HG02623 (cell line): ENCODE measurements at regions not wholly inside any gene's neighbourhood (a gene's known extent, or its start where the extent isn't known, plus 50 kb on each side); places are given as distances from the start of the nearest gene placed in this dataset.
A peak's percentile ranks its signal among the peaks of the same experiment; 100 is the strongest.
"Not testable (repeated sequence)": the region's sequence is repeated elsewhere in the genome, so short reads cannot be mapped to it uniquely, and the experiment has no call there.

ENCODE experiments used
- ATAC-seq: cut with Tn5 transposase; IDR thresholded peaks from one replicate; pipeline ENCODE4 v1.9.1; 2021; ENCODE audit warnings: moderate library complexity; ENCODE audit not compliant: unreplicated experiment

DNA sequence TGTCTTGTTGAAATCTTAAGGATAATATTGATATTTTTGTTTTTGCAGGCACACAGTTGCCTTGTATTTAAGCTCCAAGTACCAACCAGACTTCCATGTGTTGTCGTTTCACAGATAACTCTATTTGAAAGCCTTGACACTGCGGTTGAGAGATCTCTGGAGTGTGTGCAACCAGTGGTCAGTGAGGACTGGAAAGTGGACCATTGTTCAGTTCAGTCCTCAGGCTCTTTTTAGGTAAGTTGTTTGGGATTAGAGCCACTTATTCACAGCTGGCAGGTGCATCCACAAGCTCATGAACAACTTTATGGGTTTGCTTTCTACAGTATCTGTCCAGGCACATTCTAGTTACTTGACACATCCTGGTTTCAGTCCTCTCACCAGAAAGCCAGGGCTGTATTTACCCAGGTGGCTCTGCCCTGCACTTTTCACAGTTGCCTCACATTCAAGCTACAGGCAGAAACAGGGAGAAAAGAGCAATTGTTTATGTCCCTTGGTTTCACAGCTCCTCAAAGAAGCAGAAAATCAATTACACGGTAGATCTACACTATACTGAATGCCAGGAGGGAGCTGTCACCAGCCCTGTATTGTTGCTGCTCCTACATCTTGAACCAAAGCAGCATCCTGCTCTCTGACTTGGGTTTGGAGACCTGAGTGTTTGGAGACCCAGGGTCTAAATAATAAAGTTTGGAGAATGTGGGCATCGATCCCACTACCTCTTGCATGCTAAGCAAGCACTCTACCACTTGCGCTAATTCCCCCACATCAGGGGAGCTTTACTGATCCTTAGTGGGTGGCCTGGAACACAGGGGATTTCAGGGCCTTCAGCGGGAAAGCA is 543.3 kb downstream of the PRIM2 start:
- not testable (repeated sequence) for ATAC-seq

DNA sequence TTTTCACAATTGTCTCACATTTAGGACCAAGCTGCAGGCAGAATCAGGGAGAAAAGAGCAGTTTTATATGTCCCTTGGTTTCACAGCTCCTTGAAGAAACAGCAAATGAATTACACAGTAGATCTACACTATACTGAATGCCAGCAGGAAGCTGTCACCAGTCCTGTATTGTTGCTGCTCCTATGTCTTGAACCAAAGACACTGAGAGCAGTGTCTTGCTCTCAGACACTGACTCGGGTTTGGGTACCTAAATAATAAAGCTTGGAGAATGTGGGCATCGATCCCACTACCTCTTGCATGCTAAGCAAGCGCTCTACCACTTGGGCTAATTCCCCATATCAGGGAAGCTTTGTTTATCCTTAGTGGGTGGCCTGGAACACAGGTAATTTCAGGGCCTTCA is 552.7 kb downstream of the PRIM2 start:
- ATAC-seq = not testable (repeated sequence)

DNA sequence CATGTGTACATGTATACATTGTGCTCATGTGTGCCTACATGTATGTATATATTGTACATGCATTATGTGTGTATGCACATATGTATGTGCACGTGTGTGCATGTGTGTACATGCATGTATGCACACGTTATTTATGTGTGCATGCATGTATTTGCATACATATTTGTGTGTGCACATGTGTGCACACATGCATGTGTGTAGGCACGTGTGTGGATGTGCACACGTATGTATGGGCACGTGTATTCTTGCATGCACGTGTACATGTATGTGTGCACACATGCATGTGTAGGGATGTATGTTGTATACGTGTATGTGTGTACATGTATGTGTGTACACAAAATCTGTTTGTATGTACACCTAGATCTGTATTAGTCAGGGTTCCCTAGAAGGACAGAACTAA is 556.0 kb downstream of the PRIM2 start:
- ATAC-seq = not testable (repeated sequence)

DNA sequence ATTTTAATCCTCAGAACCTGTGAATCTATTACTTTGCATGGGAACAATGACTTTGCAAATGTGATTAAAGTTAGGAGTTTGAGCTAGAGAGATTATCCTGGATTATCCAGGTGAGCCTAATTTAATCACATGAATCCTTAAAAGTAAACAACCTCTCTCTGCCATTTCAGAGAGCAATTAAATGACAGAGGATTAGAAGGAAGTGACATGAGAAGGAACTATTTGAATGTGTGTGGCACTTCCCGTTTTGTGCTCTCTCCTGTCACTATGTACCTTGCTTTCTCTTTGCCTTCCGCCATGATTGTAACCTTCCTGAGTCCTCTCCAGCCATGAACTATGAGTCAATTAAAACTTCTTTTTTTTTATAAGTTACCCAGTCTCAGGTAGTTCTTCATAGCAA is 559.2 kb downstream of the PRIM2 start:
- not testable (repeated sequence) for ATAC-seq

DNA sequence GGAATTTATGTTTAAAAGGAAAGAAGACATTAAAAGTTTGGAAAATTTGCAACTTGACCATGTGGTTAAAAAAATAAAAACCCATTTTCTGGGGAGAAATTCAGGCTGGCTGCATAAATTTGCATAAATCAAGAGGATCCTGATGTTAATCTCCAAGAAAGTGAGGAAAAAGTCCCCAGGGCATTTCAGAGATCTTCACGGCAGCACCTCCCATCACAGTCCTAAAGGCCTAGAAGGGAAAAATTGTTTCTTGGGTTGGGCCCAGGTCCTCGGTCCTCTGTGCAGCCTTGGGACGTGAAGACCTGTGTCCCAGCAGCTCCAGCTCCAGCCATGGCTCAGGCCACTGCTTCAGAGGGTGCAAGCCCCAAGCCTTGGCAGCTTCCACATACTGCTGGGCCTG is 560.3 kb downstream of the PRIM2 start:
- not testable (repeated sequence) for ATAC-seq

DNA sequence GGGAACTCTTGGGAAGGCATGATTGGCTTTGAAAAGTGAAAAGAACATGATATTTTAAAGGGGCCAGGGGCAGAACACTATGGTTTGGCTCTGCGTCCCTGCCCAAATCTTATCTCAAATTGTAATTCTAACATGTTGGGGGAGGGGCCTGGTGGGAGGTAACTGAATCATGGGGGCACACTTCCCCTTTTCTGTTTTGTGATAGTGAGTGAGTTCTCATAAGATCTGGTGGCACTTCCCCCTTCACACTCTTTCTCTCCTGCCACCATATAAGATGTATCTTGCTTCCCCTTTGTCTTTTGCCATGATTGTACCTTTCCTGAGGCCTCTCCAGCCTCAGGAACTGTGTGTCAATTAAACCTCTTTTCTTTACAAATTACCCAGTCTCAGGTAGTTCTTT is 561.4 kb downstream of the PRIM2 start:
- not testable (repeated sequence) for ATAC-seq

DNA sequence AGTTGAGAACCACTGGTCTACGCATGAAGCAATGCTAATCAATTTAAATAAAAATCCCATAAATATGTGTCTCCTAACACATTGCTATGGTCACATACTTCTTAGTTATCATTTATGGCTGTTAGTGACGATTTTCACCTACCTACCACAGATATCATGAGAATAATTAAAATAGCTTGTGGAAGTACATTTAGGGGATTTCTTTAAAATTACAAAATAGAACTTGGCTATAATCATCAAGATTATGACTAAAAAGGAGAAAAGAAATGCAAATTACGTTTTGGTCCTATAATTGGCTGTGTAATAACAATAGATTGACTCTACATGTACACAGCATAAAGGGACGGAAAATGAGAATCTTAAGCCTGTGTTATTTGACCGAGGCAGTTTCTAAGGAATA is 581.4 kb downstream of the PRIM2 start:
- ATAC-seq = peak; percentile 67

DNA sequence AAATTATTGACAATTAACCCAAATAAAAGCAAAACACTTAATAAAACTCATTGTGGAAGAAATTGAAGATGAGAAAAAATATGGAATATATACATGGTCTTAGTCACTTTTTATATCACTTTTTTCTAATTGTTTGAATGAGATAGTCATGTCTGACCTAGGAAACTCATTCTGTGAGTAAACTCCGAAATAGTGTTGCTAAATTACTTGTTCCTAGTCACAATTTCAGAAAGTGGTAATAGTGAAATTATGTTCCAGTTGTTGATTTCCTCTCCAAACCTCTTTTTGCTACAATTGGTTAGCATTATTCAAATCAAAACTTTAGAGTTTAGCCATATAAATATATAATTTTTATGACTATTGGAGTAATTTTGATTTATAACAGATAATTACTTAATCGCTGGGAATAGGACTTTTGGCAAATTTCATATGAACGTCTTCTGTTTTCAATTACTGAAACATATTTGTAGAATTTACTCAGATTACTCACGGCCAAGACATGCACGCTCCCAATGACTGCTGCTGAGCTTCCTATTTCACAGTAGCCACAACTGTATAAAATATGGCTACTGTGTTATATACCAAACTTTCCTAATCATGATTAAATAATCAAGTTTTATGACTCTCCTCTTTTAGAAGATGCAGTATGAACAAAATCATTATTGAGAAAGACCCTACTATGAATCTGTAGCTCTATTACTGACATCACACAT is 583.4 kb downstream of the PRIM2 start:
- ATAC-seq = peak; percentile 33

DNA sequence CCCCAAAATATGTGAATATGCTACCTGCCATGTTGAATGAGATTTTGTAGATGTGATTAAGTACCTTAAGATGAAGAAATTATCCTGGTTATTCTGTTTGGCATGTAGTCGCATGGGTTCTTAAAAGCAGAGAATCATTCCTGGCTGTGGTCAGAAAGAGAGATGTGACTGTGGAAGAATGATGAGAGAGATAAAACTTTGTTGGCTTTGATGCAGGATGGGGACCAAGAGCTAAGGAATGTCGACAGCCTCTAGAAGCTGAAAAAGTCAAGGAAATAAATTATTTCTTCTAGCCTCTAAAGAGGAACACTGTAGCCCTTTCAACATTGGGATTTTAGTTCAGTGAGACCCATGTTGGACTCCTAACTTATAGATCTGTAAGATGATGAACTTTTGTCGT is 584.0 kb downstream of the PRIM2 start:
- ATAC-seq = not testable (repeated sequence)

DNA sequence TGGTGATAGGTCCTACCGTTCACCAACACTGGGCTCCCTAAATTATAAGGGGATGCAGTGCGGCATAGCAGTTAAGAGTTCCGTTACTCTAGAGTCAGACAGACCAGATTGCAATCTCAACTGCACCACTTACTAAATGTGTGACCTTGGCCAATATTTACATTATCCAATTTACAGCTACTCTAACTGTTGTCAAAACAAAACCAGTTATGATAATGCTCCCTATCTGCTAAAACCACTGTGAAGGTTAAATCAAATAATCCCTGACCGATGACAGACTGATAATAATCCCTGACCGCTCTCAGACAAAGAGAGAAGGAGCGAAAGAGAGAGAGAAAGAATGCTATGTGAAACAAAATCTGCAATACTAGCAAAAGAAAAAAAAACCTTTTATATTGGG is 586.9 kb downstream of the PRIM2 start:
- not testable (repeated sequence) for ATAC-seq

DNA sequence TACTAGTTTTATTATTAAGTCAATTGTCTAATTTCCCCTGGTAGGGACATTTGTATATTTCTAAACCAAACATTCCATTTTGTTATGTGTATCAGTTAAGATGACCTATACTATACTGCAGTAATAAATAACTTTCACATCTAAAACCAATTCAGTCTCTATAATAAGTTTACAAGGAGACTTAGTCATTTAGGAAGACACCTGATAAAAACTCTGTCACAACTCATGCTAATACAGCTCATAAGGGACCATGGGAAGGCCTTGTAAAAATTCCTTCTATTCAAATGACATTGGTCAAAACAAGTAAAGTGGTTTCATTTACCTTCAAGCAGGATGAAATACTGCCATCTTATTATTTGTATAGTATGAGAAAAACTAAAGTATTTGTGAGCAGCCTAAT is 597.9 kb downstream of the PRIM2 start:
- not testable (repeated sequence) for ATAC-seq

DNA sequence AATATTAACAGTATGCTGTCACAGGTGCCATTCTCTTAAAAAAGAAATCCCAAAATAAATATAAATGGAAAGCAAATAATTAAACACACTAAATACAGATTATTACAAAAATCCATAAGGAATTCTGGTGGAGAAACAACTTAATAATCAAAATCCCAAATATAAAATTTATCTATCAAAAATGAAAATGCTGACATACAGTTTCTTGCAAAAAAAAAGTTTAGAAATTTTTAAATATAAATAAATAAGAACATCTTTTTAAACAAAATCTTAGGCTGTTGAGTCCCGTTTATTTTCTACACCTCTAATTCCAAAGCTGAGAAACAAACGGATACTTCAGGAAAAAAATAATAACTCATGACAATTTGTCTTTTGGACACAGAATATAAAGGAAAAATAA is 625.5 kb downstream of the PRIM2 start:
- ATAC-seq = not testable (repeated sequence)

DNA sequence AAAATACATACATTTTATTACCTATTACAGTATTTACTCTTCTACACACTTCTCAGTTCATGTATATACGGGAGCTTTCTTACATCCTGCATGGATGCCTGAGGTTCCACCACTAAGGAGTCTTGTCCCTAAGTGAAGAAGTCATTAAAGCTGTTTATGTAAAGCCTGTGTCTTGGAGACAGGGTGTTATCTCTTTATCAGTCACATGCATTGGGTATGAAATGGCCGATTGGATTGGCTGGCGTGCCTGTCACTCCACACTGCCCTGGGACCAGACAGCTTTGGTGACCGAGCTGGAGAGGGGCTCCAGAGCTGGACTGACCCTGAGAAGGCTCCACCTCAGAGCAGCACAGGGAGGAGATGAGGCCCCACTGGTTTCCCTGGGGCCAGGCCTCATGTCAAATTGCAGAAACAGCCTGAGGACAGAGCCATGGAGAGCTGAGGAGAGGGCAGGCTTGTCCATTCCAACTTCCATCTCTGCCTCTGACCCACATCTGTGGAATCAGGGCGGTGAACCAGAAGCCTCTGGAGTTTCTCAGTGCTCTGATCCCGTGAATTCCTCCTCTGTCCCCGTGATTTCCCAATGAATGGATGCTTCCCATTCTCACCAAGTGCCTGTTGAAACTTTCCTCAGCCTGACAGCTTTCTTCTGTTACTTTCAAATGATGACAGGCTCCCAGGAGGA is 628.8 kb downstream of the PRIM2 start:
- ATAC-seq = not testable (repeated sequence)

DNA sequence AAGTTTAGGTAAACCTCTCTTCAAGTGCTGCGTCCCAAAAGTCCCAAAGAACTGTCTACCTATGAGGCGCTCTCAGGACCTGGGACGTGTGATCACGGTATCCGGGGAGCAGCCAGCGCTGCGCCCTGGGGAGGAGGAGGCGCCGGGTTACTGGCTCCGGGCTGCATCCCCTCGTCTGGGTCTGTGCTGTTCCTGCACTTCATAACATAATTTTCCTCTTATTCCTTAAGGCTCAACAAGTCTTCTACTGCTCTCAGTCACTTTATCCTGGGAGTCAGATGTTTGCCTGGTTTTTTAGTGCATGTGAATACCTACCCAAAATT is 629.3 kb downstream of the PRIM2 start:
- not testable (repeated sequence) for ATAC-seq

DNA sequence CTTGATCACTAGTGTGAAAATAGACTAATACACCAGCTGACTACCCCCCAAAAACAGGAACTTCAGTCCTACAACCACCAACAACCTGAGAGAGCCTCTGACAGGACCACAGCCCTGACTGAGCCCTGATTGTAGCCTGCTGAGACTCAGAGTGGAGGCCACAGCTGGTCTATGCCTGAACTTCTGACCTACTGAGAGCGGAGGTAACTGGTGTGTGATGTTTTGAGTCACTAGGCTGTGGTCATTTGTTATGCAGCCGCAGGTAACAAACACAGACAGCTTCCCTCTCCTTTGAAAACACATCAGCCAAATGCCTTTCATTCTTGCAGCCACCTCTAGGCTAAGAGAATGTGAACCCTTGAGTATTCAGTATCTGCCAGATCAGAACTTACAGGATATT is 631.1 kb downstream of the PRIM2 start:
- ATAC-seq = not testable (repeated sequence)

DNA sequence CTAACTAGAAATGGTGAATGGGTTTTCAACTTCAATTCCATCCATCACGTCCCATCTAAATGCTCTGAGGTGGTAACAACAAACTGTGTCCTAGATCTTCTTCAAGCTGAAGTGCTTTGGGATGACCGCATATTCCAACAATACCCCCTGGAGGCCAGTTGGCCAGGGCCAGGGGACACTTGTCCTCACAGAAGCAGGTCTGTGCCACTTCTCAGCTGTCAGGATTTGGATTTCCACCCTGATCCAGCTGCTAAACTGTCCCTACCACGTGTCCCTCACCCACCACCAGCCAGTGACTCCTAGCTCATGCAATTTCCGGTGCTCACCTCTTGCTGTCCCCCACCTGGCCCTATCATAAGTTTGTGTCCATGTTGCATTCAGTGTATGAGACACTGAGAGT is 633.0 kb downstream of the PRIM2 start:
- not testable (repeated sequence) for ATAC-seq

DNA sequence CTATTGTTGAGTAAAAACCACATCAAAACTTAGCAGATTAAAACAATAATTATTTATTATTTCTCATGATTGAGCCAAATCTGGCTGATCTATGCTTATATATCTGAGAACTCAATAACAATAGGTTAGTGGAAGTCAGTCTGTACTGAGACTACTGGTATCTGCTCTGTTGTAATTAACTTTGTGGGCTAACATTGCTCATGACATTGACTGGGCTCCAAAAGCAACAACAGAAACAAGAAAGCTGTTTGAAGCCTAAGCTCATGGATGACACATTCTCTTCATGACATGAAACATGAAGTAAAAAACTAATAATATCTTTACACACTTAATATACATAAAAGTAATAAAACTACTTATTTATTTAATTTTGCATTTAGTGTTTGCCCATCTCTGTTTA is 649.3 kb downstream of the PRIM2 start:
- not testable (repeated sequence) for ATAC-seq

DNA sequence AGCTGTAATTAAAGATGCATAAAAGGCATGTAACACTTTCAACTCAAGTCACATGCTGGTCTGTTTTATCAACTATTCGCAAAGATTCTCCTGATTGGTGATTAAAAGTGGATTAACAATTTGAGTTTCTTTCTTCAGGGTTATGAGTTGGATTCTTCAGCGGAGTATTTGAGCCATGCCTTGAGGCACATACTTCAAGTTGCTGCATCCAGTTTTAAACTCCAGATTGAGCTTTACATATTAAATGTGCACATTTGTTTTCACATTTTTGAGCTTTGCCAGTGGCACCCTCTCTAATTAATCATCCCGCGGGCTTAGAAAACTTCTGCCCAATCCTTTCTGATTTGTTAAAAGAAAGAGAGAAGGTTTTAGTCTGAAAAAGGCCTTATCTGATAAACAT is 654.5 kb downstream of the PRIM2 start:
- ATAC-seq = not testable (repeated sequence)

DNA sequence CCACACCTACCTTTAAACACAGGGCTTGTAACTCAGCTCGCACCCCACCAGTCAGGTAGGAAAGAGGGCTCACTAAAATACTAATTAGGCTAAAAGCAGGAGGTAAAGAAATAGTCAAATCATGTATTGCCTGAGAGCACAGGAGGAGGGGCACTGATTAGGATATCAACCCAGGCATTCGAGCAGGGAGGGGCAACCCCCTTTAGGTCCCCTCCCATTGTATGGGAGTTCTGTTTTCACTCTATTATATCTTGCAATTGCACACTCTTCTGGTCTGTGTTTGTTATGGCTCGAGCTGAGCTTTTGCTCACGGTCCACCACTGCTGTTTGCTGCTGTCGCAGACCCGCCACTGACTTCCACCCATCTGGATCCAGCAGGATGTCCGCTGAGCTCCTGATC is 657.2 kb downstream of the PRIM2 start:
- ATAC-seq = no peak

DNA sequence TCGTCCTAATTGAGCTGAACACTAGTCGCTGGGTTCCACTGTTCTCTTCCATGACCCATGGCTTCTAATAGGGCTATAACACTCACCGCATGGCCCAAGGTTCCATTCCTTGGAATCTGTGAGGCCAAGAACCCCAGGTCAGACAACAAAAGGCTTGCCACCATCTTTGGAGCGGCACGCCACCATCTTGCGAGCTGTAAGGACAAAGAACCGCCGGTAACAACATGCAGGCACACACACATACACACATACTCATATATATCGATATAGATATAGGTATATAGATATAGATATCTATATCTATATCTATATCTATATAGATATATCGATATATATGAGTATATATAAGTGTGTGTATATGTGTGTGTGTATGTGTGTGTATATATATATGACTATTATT is 657.7 kb downstream of the PRIM2 start:
- not testable (repeated sequence) for ATAC-seq

DNA sequence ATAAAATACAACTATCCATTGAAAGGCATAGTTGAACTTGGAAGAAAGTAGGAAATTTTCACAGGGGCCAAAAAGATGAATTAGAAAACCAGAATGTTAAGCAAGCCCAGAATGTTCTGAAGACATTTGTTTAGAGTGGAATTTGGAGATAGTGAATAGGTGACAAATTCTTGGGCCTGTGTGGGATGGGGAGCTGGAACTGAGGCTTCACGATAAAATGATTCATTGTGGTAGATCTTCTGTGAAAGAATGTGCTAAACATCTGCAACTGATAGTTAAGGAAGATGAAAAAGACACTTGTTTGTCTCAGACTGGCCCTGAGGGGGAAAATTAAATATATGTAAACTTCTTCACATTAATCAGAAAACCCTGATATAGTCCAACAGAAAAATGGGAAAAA is 658.9 kb downstream of the PRIM2 start:
- ATAC-seq = not testable (repeated sequence)

DNA sequence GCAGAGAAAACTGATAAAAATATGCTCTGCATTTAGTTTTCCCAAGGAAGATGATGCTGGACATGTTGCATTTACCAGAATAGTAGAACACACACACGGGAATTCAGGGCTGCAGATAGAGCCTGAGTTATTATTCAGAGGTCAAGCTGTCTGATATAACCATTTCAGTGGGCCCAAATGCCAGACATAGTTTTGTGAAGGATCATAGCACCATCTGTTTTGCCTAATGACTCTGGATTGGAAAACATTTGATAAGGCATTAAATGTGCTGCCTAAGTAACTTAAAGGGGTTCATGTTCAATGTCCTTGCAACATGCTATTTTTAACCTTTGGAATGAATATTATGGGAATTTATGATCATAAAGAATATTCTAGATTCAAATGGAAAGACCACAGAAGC is 666.2 kb downstream of the PRIM2 start:
- ATAC-seq = not testable (repeated sequence)
